ENCODE measurements at regions not wholly inside any gene's neighbourhood (a gene's known extent, or its start where the extent isn't known, plus 50 kb on each side); places are given as distances from the start of the nearest gene placed in this dataset.
"Not testable (repeated sequence)": the region's sequence is repeated elsewhere in the genome, so short reads cannot be mapped to it uniquely, and the experiment has no call there.

- DNase-seq (ENCODE audit: low read depth, low spot score): no peak
- ChIA-PET POLR2A (no interaction called here), CTCF (no interaction called here)
- Histone ChIP-seq H3K27me3 (ENCODE audit: control insufficient read depth, insufficient read depth, low read length) (peaks cover 8% of the 10 kb centered on the region), H3K4me3 (ENCODE audit: low read depth, low read length) (no peak overlapping the region), H3K27ac (ENCODE audit: low read depth, low read length) (no peak overlapping the region), H3K9me3 (ENCODE audit: control insufficient read depth, insufficient read depth, low read length) (no peaks in the 10 kb centered on the region)
- no peak for TF ChIP-seq CTCF (IDR thresholded peaks at IDR 0.05; ENCODE audit: low read depth, low read length)
Measured at GRCh38 chr20:5667705-5668528, 57.1 kb upstream of the GPCPD1 start.

- CTCF ChIA-PET: no interaction called here
- H3K27me3 ChIP-seq (ENCODE audit: control insufficient read depth, insufficient read depth, low read length): peaks cover 8% of the 10 kb centered on the region
Measured at GRCh38 chr20:5665417-5665816, 54.6 kb upstream of the GPCPD1 start.

GRCh38 chr20:5663396-5663795 is 52.6 kb upstream of the GPCPD1 start:
- DNase-seq (ENCODE audit: low read depth, low spot score): no peak
- ChIA-PET POLR2A (no interaction called here), CTCF (no interaction called here)
- H3K27ac ChIP-seq (ENCODE audit: low read depth, low read length): no peak overlapping the region
- H3K27me3 ChIP-seq (ENCODE audit: control insufficient read depth, insufficient read depth, low read length): peaks cover 1% of the 10 kb centered on the region
- H3K4me3 ChIP-seq (ENCODE audit: low read depth, low read length): no peak overlapping the region
- no peaks in the 10 kb centered on the region for H3K9me3 ChIP-seq (ENCODE audit: control insufficient read depth, insufficient read depth, low read length)
- TF ChIP-seq CTCF (IDR thresholded peaks at IDR 0.05; ENCODE audit: low read depth, low read length): no peak

More at GRCh38 chr20:5665417-5665816, 54.6 kb upstream of the GPCPD1 start:
- POLR2A ChIA-PET: interaction anchor here (0.6 kb wide), 1 partner anchor 56 kb away, joined by 5 read pairs; no protein-coding TSS in a partner anchor
- Histone ChIP-seq H3K27ac (ENCODE audit: low read depth, low read length) (no peak overlapping the region), H3K4me3 (ENCODE audit: low read depth, low read length) (no peak overlapping the region), H3K9me3 (ENCODE audit: control insufficient read depth, insufficient read depth, low read length) (no peaks in the 10 kb centered on the region)
- no peak for TF ChIP-seq CTCF (IDR thresholded peaks at IDR 0.05; ENCODE audit: low read depth, low read length)
- DNase-seq (ENCODE audit: low read depth, low spot score): no peak

- TF ChIP-seq CTCF (IDR thresholded peaks at IDR 0.05; ENCODE audit: low read depth, low read length): no peak
- H3K27me3 ChIP-seq (ENCODE audit: control insufficient read depth, insufficient read depth, low read length): no peaks in the 10 kb centered on the region
- DNase-seq (ENCODE audit: low read depth, low spot score): no peak
- CTCF ChIA-PET: no interaction called here
- no peak overlapping the region for H3K27ac ChIP-seq (ENCODE audit: low read depth, low read length)
- H3K4me3 ChIP-seq (ENCODE audit: low read depth, low read length): no peak overlapping the region
- H3K9me3 ChIP-seq (ENCODE audit: control insufficient read depth, insufficient read depth, low read length): no peaks in the 10 kb centered on the region
- POLR2A ChIA-PET: interaction anchor here (0.7 kb wide), 2 partner anchors 47 to 95 kb away, joined by 6 read pairs; no protein-coding TSS in a partner anchor
Measured at GRCh38 chr20:5662769-5663168, 52.0 kb upstream of the GPCPD1 start.

GRCh38 chr20:5660756-5661155 is 50.0 kb upstream of the GPCPD1 start:
- CTCF ChIA-PET: not testable (repeated sequence)

More at GRCh38 chr20:5660756-5661155, 50.0 kb upstream of the GPCPD1 start:
- H3K27me3 ChIP-seq (ENCODE audit: control insufficient read depth, insufficient read depth, low read length); H3K4me3 ChIP-seq (ENCODE audit: low read depth, low read length); DNase-seq (ENCODE audit: low read depth, low spot score); H3K27ac ChIP-seq (ENCODE audit: low read depth, low read length); H3K9me3 ChIP-seq (ENCODE audit: control insufficient read depth, insufficient read depth, low read length): not testable (repeated sequence)
- POLR2A ChIA-PET: interaction anchor here (0.6 kb wide), 1 partner anchor 25 kb away, joined by 3 read pairs; no protein-coding TSS in a partner anchor

All from AG04450 (cell line).